ENCODE measurements at regions not wholly inside any gene's neighbourhood (a gene's known extent, or its start where the extent isn't known, plus 50 kb on each side); places are given as distances from the start of the nearest gene placed in this dataset.
"Not testable (repeated sequence)": the region's sequence is repeated elsewhere in the genome, so short reads cannot be mapped to it uniquely, and the experiment has no call there.

DNA sequence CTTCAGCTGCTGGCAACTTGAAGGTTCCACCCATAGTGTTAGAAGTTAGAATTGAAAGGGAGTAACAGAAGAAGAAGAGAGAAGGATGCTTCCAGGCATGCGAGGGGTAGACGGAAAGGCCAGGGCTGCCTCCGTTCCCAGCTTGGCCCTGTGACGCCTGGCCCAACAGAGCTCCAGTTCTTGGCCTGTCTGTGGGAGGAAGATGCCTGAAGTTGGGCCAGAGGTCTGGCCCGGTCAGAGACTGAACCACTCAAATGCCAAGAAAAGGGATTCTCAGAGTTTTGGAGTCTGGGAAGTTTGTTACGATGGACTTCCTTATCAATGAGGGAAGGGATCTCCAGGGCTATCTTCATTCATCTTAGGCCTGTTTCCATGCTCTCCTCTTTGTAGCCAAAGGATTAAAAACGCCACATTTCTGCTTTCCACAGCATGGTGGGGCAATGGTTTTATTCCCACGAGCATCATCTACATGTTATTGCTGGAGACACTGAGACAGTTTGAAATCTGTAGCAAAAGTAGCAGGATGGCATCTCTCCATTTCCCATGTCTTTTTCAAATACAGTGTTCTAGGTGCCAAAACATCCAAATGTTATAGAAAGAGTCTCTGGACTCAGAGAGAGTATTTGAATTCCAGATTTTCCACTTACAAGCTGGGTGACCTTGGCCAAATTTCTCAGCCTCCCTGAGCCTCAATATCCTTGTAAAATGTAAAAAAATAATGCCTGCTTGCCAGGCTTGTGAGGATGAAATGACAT, 65.4 kb upstream of the ANKRD55 start:
- DNase-seq (ENCODE audit: low read depth in 2 of 2), result no peak

DNA sequence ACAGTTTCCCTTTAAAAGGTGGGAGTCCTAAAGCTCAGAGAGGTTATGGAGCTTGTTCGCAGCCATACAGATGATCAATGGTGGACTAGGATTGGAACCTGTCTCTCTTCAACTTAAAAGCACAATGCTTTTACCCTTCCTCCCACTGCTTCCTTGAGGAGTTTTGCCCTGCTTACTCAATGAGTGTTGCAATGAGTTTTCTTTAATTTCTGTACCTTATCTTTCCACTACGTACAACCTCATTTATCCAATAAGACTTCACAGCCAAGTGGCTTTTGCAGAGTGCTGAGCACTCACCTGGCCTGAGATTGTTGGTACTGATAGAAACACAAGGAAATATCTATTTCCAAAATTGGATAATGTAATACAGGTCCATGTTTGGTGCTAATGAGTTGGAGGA, 64.7 kb upstream of the ANKRD55 start:
- DNase-seq (ENCODE audit: low read depth in 2 of 2), result no peak

DNA sequence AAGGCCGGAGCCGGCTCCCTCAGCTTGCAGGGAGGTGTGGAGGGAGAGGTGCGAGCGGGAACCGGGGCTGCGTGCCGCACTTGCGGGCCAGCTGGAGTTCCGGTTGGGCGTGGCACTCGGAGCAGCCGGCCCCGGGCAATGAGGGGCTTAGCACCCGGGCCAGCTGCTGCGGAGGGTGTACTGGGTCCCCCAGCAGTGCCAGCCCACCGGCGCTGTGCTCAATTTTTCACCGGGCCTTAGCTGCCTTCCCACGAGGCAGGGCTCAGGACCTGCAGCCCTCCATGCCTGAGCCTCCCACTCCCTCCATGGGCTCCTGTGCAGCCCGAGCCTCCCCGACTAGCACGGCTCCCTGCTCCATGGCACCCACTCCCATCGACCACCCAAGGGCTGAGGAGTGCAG, 62.2 kb upstream of the ANKRD55 start:
- not testable (repeated sequence) for DNase-seq (ENCODE audit: low read depth in 2 of 2)

DNA sequence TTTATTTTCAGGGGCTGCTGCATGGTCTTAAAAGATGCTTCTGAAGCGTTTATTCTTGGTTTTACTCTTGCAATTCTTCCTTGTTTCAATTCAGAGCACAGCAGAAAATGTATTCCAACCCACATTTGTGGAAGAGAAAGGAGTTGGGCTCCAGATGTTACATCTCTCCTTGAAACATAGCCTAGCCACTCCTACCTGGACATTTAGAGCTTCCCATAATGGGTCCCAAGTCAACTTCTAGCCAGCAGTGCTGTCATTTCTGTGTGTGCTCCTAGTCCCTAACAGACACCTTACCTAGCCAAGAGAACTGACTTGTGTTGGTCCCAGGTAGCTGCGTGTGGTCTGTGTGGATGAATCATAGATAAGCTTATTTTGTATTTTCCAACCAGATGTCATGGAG, 61.2 kb upstream of the ANKRD55 start:
- no peak for DNase-seq (ENCODE audit: low read depth in 2 of 2)

DNA sequence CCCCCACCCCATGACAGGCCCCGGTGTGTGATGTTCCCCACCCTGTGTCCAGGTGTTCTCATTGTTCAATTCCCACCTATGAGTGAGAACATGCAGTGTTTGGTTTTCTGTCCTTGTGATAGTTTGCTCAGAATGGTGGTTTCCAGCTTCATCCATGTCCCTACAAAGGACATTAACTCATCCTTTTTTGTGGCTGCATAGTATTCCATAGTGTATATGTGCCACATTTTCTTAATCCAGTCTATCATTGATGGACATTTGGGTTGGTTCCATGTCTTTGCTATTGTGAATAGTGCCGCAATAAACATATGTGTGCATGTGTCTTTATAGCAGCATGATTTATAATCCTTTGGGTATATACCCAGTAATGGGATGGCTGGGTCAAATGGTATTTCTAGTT, 59.7 kb upstream of the ANKRD55 start:
- DNase-seq (ENCODE audit: low read depth in 2 of 2), result not testable (repeated sequence)

DNA sequence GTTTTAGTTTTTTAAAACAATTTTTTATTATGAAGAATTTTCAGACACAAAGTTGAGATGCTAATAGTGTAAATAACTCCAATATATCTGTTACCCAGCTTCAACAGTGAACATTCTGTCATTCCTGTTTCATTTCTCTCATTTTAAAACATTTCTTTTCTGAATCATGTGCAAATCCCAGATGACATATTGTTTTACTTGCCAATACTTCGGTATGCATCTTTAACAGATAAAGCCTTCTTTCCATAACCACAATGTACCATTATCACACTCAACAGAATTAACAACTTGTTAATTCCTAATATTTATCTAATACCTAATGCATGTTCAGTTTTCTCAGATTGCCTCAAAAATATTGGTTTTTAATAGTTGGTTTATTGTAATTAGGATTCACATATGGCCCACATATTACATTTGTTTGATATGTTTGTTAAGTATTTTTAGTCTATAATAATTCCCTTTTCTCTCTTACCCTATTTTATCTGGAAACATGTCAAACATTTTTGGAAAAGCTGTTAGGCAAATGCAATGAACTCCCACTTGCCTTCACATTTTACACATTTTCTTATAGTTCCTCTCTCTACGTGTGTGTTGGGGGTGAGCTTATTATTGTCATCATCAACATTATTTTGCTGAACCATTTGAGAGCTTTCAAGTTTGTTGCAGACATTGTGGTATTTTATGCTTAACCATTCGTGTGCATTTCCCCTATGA, 58.7 kb upstream of the ANKRD55 start:
- DNase-seq (ENCODE audit: low read depth in 2 of 2), result no peak

DNA sequence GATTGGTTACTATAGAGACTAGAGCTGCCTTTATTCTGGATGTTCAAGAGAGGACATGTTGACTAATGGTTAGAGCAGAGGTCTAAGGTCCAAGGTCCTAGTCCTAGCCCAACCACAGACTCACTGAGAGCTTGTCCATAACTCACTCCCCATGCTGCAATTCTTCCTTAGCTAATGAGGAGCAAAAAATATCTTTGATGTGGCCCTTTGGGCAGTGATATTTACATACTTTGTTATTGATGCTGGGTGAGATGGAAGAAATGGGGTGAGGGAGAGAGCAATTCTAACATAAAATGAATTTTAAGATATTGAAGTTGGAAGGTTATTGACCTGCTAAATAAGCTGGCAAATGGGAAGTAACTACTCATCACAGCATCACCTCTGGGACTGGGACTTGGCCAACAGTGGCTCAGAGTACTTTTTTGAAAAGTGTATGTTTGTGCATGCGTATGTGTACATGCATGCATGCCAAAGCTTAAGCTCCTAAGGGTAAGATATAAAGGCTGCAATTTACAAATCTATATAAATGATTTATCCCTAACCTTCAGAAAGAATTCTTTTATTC, 58.0 kb upstream of the ANKRD55 start:
- no peak for DNase-seq (ENCODE audit: low read depth in 2 of 2)

DNA sequence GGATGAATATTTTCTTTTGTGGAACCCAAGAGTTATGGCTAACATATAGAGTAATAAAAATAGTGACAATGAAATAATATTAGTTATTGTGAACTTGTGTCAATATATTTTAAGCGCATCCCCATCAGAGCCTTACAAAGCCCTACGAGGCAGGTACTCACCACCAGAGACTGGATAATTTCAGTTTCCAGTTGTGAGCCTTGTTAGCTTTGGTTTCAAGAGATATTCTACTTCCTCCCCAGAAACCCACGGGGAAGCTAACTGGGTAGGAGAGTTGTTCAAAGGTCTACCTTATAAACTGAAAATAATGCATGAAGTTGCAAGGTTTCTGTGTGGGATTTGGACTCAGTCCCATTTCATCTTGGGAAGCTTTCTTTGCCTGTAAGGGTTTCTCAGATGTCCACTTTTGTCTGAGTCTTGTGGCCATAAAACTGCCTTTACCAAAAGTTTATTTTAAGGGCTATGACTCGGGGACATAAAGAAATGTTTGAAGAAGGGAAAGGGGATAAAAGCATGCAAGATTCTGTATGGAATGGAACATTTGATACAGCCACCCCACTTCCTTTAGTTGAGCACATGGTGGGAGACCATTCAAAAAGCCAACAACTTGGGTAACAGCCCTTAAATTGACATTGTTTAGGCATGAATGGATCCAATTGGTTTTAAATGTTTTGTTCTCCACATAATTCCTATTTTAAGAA, 57.4 kb upstream of the ANKRD55 start:
- no peak for DNase-seq (ENCODE audit: low read depth in 2 of 2)

DNA sequence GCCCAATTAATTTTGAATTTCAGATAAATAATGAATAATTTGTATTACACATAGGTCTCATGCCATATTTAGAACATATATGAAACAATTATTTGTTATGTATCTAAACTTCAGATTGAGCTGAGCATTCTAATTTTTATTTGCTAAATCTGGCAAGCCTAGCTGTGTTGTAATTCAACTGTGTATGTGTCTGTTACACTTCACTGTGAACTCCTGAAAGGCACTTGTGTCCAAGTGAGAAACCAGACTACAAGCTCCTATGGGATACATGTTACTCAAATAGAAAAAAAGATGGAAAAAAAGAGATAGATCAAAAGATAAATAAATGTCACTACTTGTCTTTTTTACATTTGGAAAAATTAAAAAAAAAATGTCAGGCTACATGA, 56.5 kb upstream of the ANKRD55 start:
- no peak for DNase-seq (ENCODE audit: low read depth in 2 of 2)

DNA sequence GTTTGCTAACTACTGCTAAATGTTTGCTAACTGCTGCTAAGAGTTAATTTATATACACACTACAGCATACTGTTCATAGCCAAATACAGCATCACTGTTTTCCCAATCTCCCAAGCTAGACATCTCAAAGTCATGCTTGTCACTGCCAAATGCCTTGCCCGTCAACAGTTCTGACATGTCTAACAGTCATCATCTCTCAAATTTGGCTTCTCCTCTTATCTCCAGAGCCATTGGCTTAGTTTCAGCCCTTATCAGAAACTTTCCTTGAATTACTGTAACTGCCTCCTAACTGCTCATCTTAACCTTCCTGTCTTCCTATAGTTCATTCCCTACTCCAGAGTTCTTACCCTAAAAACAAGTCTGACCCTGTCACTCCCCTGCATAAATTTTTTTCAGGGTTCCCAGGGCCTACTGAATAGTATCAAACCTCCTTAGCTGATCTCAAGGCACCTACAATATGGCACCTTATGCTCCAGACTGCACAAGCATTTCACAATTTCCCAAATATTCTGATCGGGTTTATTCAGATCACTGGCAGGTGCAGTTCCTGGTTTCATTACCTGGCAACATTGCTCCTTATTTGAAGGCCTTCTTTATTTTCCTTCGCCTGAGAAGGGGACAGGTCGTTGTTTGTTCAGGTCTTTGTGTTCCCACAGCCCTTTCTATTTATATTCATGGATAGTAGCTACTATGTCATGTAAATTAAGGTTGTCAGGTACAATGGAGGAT, 55.9 kb upstream of the ANKRD55 start:
- DNase-seq (ENCODE audit: low read depth in 2 of 2), result no peak

DNA sequence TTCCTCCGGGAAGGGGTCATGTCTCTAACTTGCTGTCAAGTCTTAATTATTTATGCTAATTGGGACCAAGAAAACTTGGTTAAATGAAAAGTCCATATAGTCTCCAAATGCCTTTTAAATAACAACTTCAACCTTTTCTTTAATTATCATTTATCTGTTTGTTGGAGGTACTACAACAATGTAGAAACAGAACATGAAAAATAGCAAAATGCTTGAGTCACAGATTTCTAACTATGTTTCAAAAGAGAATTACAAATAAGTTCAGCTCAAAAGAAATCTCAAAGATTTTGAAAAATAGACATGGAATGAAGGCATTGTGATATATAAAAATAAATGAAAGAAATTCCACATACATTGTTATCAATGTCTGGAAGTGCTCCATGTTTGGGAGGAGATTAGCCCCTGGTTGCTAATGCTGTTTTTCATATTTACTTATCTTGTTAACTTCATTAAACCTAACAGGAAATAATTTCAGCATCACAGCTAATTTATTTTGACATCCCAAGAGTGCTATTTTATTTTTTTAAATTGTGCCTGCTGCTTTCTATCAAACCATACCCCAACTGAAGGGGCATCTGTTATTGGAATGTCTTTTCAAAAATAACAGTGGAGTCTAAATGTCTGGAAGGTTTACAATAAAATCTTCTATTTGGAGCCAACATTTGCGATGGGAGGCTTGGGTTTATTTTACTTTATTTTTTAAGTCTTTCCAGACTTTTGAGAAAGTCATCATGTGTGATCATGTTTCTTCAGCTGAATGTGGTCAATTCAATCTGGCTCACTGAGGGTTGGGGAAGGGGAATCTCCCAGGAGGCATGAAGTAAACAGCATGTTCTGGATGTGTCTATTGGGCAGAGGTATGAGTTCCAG, 53.1 kb upstream of the ANKRD55 start:
- no peak for DNase-seq (ENCODE audit: low read depth in 2 of 2)

DNA sequence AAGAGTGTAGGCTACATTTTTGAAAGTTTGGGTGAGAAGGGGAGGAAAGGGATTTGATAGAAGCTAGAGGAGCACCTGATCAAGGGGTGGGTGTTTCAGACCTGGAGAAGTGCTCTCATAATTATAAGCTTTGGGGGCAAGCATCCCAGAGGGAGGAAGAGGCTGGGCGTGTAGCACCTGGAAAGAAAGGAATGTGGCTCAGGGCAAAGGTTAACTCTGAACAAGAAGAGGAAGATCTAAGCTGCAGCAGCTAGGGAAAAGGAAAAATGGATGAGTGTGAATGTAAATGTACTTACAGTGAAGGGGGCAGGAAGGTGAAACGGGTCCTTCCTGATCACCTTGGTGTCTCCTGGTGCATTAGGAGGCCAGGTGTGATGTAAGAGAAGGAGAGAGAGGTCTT, 49.8 kb upstream of the ANKRD55 start:
- no peak for DNase-seq (ENCODE audit: low read depth in 2 of 2)
